H1 (cell line): ENCODE measurements at regions not wholly inside any gene's neighbourhood (a gene's known extent, or its start where the extent isn't known, plus 50 kb on each side); places are given as distances from the start of the nearest gene placed in this dataset.

Source experiments
- CTCF ChIA-PET: fragments of 300-600 bp; sonication (Branson Sonifier 250); formaldehyde crosslinking; loops from one replicate; lab custom pipeline; 2021; ENCODE audit not compliant: partially characterized antibody; lab: Charles Lee
- POLR2A ChIA-PET: fragments of 300-600 bp; sonication (Branson Sonifier 250); formaldehyde crosslinking; loops from one replicate; lab custom pipeline; 2021; ENCODE audit warnings: inconsistent platforms; ENCODE audit not compliant: partially characterized antibody; lab: Charles Lee
- DNase-seq, 2 experiments: peaks; one replicate each; pipeline versions ENCODE4 v3.0.0 to v3.0.0-alpha.2; 2010 to 2022; ENCODE audit warnings: low spot score in 2 of 2, low read depth in 1 of 2, mixed read lengths in 1 of 2
- FAIRE-seq: peaks from 2 replicates; lab custom pipeline; 2011; peaks lifted over from hg19 to GRCh38; lab: Jason Lieb, UNC
- H2AFZ ChIP-seq: 2 replicates; pipeline ENCODE4 v1.8.1; 2012; ENCODE audit warnings: low read length, inconsistent platforms
- H2AK5ac ChIP-seq: 2 replicates; pipeline ENCODE4 v1.6.1; 2013; ENCODE audit warnings: low read depth, low read length
- H2BK120ac ChIP-seq: replicated peaks from 2 replicates; pipeline ENCODE3; 2013; ENCODE audit warnings: low read depth, low read length, inconsistent platforms
- H2BK12ac ChIP-seq: 2 replicates; pipeline ENCODE4 v1.6.1; 2013; ENCODE audit warnings: low read depth, low read length
- H2BK15ac ChIP-seq: 2 replicates; pipeline ENCODE4 v1.6.1; 2013; ENCODE audit warnings: low read length
- H2BK20ac ChIP-seq: 2 replicates; pipeline ENCODE4 v1.6.1; 2013; ENCODE audit warnings: low read length
- H2BK5ac ChIP-seq: 2 replicates; pipeline ENCODE4 v1.6.1; 2013; ENCODE audit warnings: low read depth, low read length
- H3K14ac ChIP-seq: 2 replicates; pipeline ENCODE4 v1.6.1; 2013; ENCODE audit warnings: inconsistent platforms; ENCODE audit not compliant: insufficient read length
- H3K18ac ChIP-seq: 2 replicates; pipeline ENCODE4 v1.6.1; 2013; ENCODE audit warnings: low read length; ENCODE audit errors: extremely low read depth
- H3K23ac ChIP-seq: 2 replicates; pipeline ENCODE4 v1.6.1; 2013; ENCODE audit warnings: inconsistent platforms; ENCODE audit not compliant: insufficient read length
- H3K23me2 ChIP-seq: 2 replicates; pipeline ENCODE4 v1.6.1; 2013; ENCODE audit warnings: low read depth, low read length
- H3K27ac ChIP-seq: 2 replicates; pipeline ENCODE4 v1.6.1; 2011; ENCODE audit warnings: low read depth, low read length, inconsistent platforms
- H3K27me3 ChIP-seq, 4 experiments: replicated peaks in 1 of 4; 1 replicate in 1 of 4; 2 replicates in 3 of 4; pipeline versions ENCODE4 v1.6.1 to v1.8.1; 2011 to 2013; ENCODE audit warnings: low read length in 3 of 4, mild to moderate bottlenecking in 3 of 4, inconsistent platforms in 2 of 4, mixed read lengths in 2 of 4, moderate library complexity in 1 of 4; ENCODE audit not compliant: control insufficient read depth in 3 of 4, insufficient read depth in 3 of 4; ENCODE audit errors: extremely low read depth in 1 of 4
- H3K36me3 ChIP-seq, 4 experiments: 2 replicates each; pipeline versions ENCODE4 v1.6.1 to v1.8.1; 2011 to 2013; ENCODE audit warnings: mild to moderate bottlenecking in 4 of 4, low read length in 3 of 4, moderate library complexity in 2 of 4, control low read depth in 1 of 4, inconsistent platforms in 1 of 4; ENCODE audit not compliant: insufficient read depth in 4 of 4, control insufficient read depth in 2 of 4
- H3K4ac ChIP-seq: replicated peaks from 2 replicates; pipeline ENCODE3; 2013; ENCODE audit warnings: low read length, low read depth, mixed read lengths, inconsistent platforms; ENCODE audit not compliant: insufficient read length
- H3K4me1 ChIP-seq, 4 experiments: replicated peaks in 1 of 4; 1 replicate in 1 of 4; 2 replicates in 3 of 4; pipeline versions ENCODE4 v1.6.1 to v1.8.1; 2011 to 2013; ENCODE audit warnings: low read length in 3 of 4, inconsistent platforms in 2 of 4, mixed read lengths in 1 of 4; ENCODE audit not compliant: insufficient read depth in 4 of 4, control insufficient read depth in 3 of 4
- H3K4me2 ChIP-seq, 2 experiments: 2 replicates each; pipeline versions ENCODE4 v1.6.1 to v1.8.1; 2011 to 2013; ENCODE audit warnings: low read depth in 2 of 2, low read length in 2 of 2, control low read depth in 1 of 2, inconsistent platforms in 1 of 2, mild to moderate bottlenecking in 1 of 2; ENCODE audit not compliant: insufficient read depth in 1 of 2
- H3K4me3 ChIP-seq, 4 experiments: fragments of 200-600, 300-600 bp in 1 of 4; sonication (generic), shearing (Covaris generic), sonication (Bioruptor Twin) in 1 of 4; 2 replicates each; pipeline versions ENCODE4 v1.5.1 to v1.8.1; 2011 to 2016; ENCODE audit warnings: low read length in 4 of 4, low read depth in 3 of 4, control low read depth in 2 of 4, inconsistent platforms in 2 of 4, mild to moderate bottlenecking in 2 of 4, mixed read lengths in 1 of 4, moderate library complexity in 1 of 4; ENCODE audit not compliant: insufficient read depth in 2 of 4; ENCODE audit errors: extremely low read depth in 1 of 4
- H3K56ac ChIP-seq: replicated peaks from 2 replicates; pipeline ENCODE3; 2013; ENCODE audit warnings: low read depth, mild to moderate bottlenecking, mixed read lengths, low read length, inconsistent platforms; ENCODE audit not compliant: insufficient read length
- H3K79me1 ChIP-seq: 2 replicates; pipeline ENCODE4 v1.6.1; 2013; ENCODE audit warnings: low read depth, low read length, control low read depth
- H3K79me2 ChIP-seq, 2 experiments: 2 replicates each; pipeline versions ENCODE4 v1.6.1 to v1.8.1; 2012 to 2013; ENCODE audit warnings: low read length in 2 of 2, mild to moderate bottlenecking in 2 of 2, inconsistent platforms in 1 of 2; ENCODE audit not compliant: insufficient read depth in 2 of 2, control insufficient read depth in 1 of 2
- H3K9ac ChIP-seq, 4 experiments: replicated peaks in 1 of 4; 1 replicate in 1 of 4; 2 replicates in 3 of 4; pipeline versions ENCODE4 v1.6.1 to v1.8.1; 2011 to 2013; ENCODE audit warnings: low read depth in 3 of 4, low read length in 3 of 4, control low read depth in 2 of 4, mild to moderate bottlenecking in 2 of 4, moderate library complexity in 2 of 4, inconsistent platforms in 1 of 4; ENCODE audit errors: extremely low read depth in 1 of 4
- H3K9me3 ChIP-seq, 2 experiments: 2 replicates each; pipeline versions ENCODE4 v1.6.1 to v1.8.1; 2012 to 2013; ENCODE audit warnings: mild to moderate bottlenecking in 2 of 2, moderate library complexity in 2 of 2, control low read depth in 1 of 2, inconsistent platforms in 1 of 2, low read depth in 1 of 2, low read length in 1 of 2, mixed read lengths in 1 of 2; ENCODE audit not compliant: insufficient read depth in 2 of 2
- H4K20me1 ChIP-seq, 2 experiments: replicated peaks in 1 of 2; 2 replicates each; pipeline versions ENCODE3 to v1.8.1; 2011 to 2013; ENCODE audit warnings: inconsistent platforms in 2 of 2, low read length in 2 of 2, mild to moderate bottlenecking in 1 of 2; ENCODE audit not compliant: insufficient read depth in 2 of 2, control insufficient read depth in 1 of 2
- H4K5ac ChIP-seq: 2 replicates; pipeline ENCODE4 v1.6.1; 2013; ENCODE audit warnings: low read length, low read depth, mixed read lengths, inconsistent platforms; ENCODE audit not compliant: insufficient read length
- H4K8ac ChIP-seq: 2 replicates; pipeline ENCODE4 v1.8.0; 2013; ENCODE audit warnings: mild to moderate bottlenecking, moderate library complexity, low read length, inconsistent platforms; ENCODE audit not compliant: insufficient read depth; ENCODE audit errors: extremely low read depth
- H4K91ac ChIP-seq: replicated peaks from 2 replicates; pipeline ENCODE3; 2013; ENCODE audit warnings: low read length, mixed read lengths, inconsistent platforms; ENCODE audit not compliant: insufficient read length
- CEBPB ChIP-seq: IDR thresholded peaks from 2 replicates; pipeline ENCODE4 v1.6.1; 2012; ENCODE audit warnings: low read depth, low read length
- HDAC2 ChIP-seq, 2 experiments: fragments of 300-600 bp in 1 of 2; sonication (generic) in 1 of 2; IDR thresholded peaks; 2 replicates each; pipeline ENCODE4 v1.6.1; 2011 to 2012; ENCODE audit warnings: low read depth in 2 of 2, low read length in 2 of 2, mild to moderate bottlenecking in 2 of 2, moderate library complexity in 2 of 2, borderline replicate concordance in 1 of 2, inconsistent platforms in 1 of 2
- KDM1A ChIP-seq: fragments of 200-600, 300-600 bp; sonication (generic); IDR thresholded peaks from 2 replicates; pipeline ENCODE4 v1.7.1; 2016; ENCODE audit warnings: mild to moderate bottlenecking, low read length, borderline replicate concordance
- SRF ChIP-seq: IDR thresholded peaks from 2 replicates; pipeline ENCODE4 v1.6.1; 2011; ENCODE audit warnings: mild to moderate bottlenecking, low read depth, low read length, moderate library complexity
- WGBS, 2 experiments: shearing (Covaris generic) in 1 of 2; methylation state at CpG; one replicate each; pipeline versions ENCODE4 v1.1.6 to v1.1.7; 2013 to 2015; ENCODE audit warnings: low lambda C conversion rate in 2 of 2, mixed read lengths in 2 of 2, inconsistent platforms in 1 of 2, low coverage in 1 of 2, missing lambda C conversion rate in 1 of 2; ENCODE audit not compliant: insufficient replicate concordance in 2 of 2, insufficient coverage in 1 of 2, insufficient read length in 1 of 2; ENCODE audit errors: extremely low coverage in 1 of 2, missing lambda C conversion rate in 1 of 2; 5-methylcytosine and 5-hydroxymethylcytosine counted together
- TF ChIP-seq, protein P1 (sequence below): IDR thresholded peaks from 2 replicates; pipeline ENCODE4 v1.6.1; 2012; ENCODE audit warnings: inconsistent platforms

GRCh38 chr17:72474243-72474642, 353.4 kb downstream of the SOX9 start:
- Histone ChIP-seq H4K20me1 (no peaks in the 10 kb centered on the region), H3K27me3 (no peaks in the 10 kb centered on the region), H3K36me3 (no peaks in the 10 kb centered on the region), H3K56ac (no peak overlapping the region), H4K91ac (no peak overlapping the region), H3K23me2 (no peaks in the 10 kb centered on the region), H3K4me2 (no peak overlapping the region), H4K8ac (no peak overlapping the region), H3K79me2 (no peaks in the 10 kb centered on the region), H2AK5ac (no peak overlapping the region), H2BK120ac (no peak overlapping the region), H2BK12ac (no peak overlapping the region), H3K4me1 (peaks cover 13 to 31% (median 27%) of the 10 kb centered on the region in 4 experiments; a peak in 6 of 7 replicates), H3K14ac (no peak overlapping the region), H4K5ac (no peak overlapping the region), H3K27ac (no peak overlapping the region), H2AFZ (no peak overlapping the region), H3K4ac (no peak overlapping the region), H3K9me3 (no peaks in the 10 kb centered on the region), H2BK15ac (no peak overlapping the region), H3K4me3 (no peak overlapping the region), H3K18ac (no peak overlapping the region), H2BK20ac (no peak overlapping the region), H3K9ac (no peak overlapping the region), H3K23ac (no peak overlapping the region), H2BK5ac (no peak overlapping the region), H3K79me1 (no peaks in the 10 kb centered on the region)
- 100% methylated on average over 2 of the region's 2 CpGs; no CpG with 5 or more reads in 1 of the 2 experiments for WGBS, 2 experiments
- ChIA-PET POLR2A (interaction anchor here (0.7 kb wide), 1 partner anchor 593 kb away, joined by 3 read pairs; no protein-coding TSS in a partner anchor), CTCF (no interaction called here)
- FAIRE-seq, result no peak
- DNase-seq, result no peak
- TF ChIP-seq KDM1A (peak; percentile 74; the same call in 1 of the 2 replicates), HDAC2 (IDR thresholded peaks at IDR 0.05; ENCODE audit: borderline replicate concordance in 1 of 2, low read depth in 2 of 2, low read length in 2 of 2) (peak in 1 of 2 experiments; percentile 34; a peak in 1 of 4 replicates), SRF (no peak), CEBPB (no peak)
- TF ChIP-seq, protein P1, sequence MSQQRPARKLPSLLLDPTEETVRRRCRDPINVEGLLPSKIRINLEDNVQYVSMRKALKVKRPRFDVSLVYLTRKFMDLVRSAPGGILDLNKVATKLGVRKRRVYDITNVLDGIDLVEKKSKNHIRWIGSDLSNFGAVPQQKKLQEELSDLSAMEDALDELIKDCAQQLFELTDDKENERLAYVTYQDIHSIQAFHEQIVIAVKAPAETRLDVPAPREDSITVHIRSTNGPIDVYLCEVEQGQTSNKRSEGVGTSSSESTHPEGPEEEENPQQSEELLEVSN, result no peak
